Cardiac muscle cell (in vitro differentiated cells and primary cell): ENCODE measurements at regions not wholly inside any gene's neighbourhood (a gene's known extent, or its start where the extent isn't known, plus 50 kb on each side); places are given as distances from the start of the nearest gene placed in this dataset.

Experiments used
- DNase-seq, 2 donors: peaks; one replicate each; pipeline versions ENCODE4 v3.0.0 to v3.0.0-alpha.2; 2010 to 2017; ENCODE audit warnings: low read depth in 1 of 2, low spot score in 1 of 2
- H3K27ac ChIP-seq: fragments of 200-600 bp; sonication (generic); 2 replicates; pipeline ENCODE4 v1.5.1; 2016
- H3K27me3 ChIP-seq: fragments of 200-600 bp; sonication (generic); 2 replicates; pipeline ENCODE4 v1.6.0; 2016; ENCODE audit warnings: control low read depth
- H3K36me3 ChIP-seq: fragments of 200-600 bp; sonication (generic); 2 replicates; pipeline ENCODE4 v1.5.1; 2016; ENCODE audit warnings: control low read depth
- H3K4me1 ChIP-seq: fragments of 200-600 bp; sonication (generic); 2 replicates; pipeline ENCODE4 v1.8.1; 2017; ENCODE audit warnings: low read depth, mild to moderate bottlenecking, mixed run types
- H3K4me3 ChIP-seq: fragments of 200-600 bp; sonication (generic); 2 replicates; pipeline ENCODE4 v1.5.1; 2016; ENCODE audit warnings: mild to moderate bottlenecking
- H3K9me3 ChIP-seq: fragments of 200-600 bp; sonication (generic); 2 replicates; pipeline ENCODE4 v1.5.1; 2017; ENCODE audit warnings: low read depth, mild to moderate bottlenecking, control low read depth
- CTCF ChIP-seq: IDR thresholded peaks from 2 replicates; pipeline ENCODE4 v1.5.1; 2012; ENCODE audit warnings: low read depth, mild to moderate bottlenecking, low read length

- Histone ChIP-seq H3K9me3 (no peaks in the 10 kb centered on the region), H3K36me3 (no peaks in the 10 kb centered on the region), H3K4me1 (no peaks in the 10 kb centered on the region), H3K27ac (no peak overlapping the region), H3K27me3 (peaks cover 3% of the 10 kb centered on the region), H3K4me3 (no peak overlapping the region)
- TF ChIP-seq CTCF: no peak
- no peak for DNase-seq
Measured at GRCh38 chr15:31545257-31545656, 218.6 kb downstream of the KLF13 start.

DNA sequence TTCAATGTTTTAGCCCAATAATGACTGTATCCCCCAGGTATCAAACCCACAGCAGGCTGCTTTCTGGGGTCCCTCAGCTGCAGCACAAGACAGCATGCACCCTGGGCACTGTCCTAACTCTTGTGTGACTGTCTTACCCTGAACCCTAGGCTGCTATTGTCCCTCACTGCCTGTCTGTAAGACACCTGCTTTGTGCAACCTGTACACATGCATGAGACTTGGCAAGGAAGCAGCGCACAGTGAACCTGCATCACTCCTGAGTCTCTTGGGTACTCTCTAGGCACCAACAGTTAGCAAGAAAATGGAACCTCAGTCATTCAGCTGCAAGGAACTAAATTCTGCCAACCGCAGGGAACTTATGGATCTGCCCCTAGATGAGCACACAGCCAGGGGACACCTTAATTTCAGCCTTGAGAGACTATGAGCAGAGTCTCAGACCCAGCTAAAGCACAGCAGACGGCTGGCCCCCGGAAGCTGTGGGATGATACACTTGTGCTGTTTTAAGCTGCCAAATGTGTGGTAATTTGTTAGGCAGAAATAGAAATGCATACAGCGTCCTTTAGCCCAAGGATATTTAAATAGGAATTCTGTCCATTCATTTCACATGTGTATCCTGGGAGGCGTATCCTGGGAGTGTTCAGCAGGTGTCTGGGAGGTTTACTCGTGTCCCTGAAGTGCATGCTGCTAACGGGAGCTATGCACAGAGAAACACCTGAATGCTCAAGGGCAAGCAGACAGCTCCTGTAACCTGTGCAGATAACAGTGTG lies 223.8 kb downstream of the KLF13 start:
- DNase-seq: no peak
- Histone ChIP-seq H3K4me3 (no peak overlapping the region), H3K36me3 (no peaks in the 10 kb centered on the region), H3K4me1 (no peaks in the 10 kb centered on the region), H3K9me3 (no peaks in the 10 kb centered on the region), H3K27ac (no peak overlapping the region), H3K27me3 (no peaks in the 10 kb centered on the region)
- TF ChIP-seq CTCF: no peak

- no peak overlapping the region for H3K27ac ChIP-seq
- no peak for TF ChIP-seq CTCF
- H3K9me3 ChIP-seq: no peaks in the 10 kb centered on the region
- no peaks in the 10 kb centered on the region for H3K27me3 ChIP-seq
- no peaks in the 10 kb centered on the region for H3K36me3 ChIP-seq
- H3K4me1 ChIP-seq: no peaks in the 10 kb centered on the region
- DNase-seq: no peak
- H3K4me3 ChIP-seq: no peak overlapping the region
Measured at GRCh38 chr15:31551323-31551722, 224.7 kb downstream of the KLF13 start.

DNA sequence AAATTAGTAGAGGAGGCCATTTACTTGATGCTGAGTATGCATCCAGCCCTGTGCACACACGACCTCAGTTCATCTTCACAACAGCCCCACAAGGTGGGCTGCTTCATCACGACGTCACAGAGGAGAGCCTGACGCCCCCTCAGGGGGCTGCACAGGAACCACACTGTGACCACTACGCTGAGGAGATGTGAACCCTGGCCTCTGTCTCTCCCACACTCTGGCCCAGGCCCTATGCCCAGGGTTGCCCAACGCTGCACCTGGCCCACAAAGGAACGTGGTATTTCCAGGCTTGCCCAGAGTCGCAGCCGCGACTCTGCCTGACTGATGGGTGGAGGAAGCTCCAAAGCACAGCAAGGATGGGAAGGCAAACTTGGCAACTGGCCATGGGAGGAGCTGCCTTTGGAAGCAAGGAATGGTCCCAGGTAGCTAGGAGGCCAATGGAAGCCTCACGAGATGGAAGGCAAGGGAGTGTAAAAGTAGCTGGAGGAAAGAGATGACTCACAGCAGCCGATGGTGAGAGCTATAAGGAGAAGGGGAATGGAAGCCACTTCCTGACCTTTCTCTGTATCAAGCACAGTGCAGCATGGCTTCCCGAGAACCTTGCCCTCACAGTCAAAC lies 226.0 kb downstream of the KLF13 start:
- Histone ChIP-seq H3K9me3 (no peaks in the 10 kb centered on the region), H3K4me3 (no peak overlapping the region), H3K27ac (no peak overlapping the region), H3K27me3 (no peaks in the 10 kb centered on the region), H3K4me1 (no peaks in the 10 kb centered on the region), H3K36me3 (no peaks in the 10 kb centered on the region)
- DNase-seq: peak in 1 of 2 donors; percentile 7
- TF ChIP-seq CTCF: no peak

- Histone ChIP-seq H3K27ac (no peak overlapping the region), H3K36me3 (no peaks in the 10 kb centered on the region), H3K9me3 (no peaks in the 10 kb centered on the region), H3K4me3 (no peak overlapping the region), H3K27me3 (no peaks in the 10 kb centered on the region), H3K4me1 (no peaks in the 10 kb centered on the region)
- peak in 1 of 2 donors; percentile 93 for DNase-seq
- no peak for TF ChIP-seq CTCF
Measured at GRCh38 chr15:31554261-31554660, 227.6 kb downstream of the KLF13 start.
